ENCODE measurements at regions not wholly inside any gene's neighbourhood (a gene's known extent, or its start where the extent isn't known, plus 50 kb on each side); places are given as distances from the start of the nearest gene placed in this dataset.
A peak's percentile ranks its signal among the peaks of the same experiment; 100 is the strongest.

DNA sequence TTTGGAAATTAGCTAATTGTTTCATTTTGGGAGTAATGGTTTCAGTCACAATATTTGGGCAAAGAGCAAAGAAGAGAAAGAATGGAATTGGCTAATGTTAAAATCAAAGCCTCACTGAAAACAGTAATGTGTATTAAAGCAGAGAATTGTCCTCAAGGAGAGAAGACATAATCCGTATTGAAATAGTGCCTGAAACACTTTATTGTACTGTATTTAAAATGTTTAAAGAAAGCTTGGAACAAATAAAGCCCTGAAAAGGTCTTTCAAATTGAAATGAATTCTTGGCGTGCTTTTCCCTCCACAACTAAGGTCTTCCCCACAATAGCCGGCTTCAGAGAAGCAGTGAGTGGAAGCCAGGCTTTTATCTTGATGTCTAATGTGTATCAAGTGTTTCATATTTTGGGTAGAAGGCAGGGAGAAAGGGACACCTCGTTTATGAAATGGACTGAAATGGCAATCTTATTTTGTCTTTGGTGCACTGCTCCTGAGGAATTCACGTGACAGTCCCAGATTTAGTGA is 212.9 kb upstream of the CRY1 start:
- Histone ChIP-seq H3K4me1 (ENCODE audit: insufficient read depth, low read length) (no peaks in the 10 kb centered on the region), H3K9me3 (ENCODE audit: low read length) (no peaks in the 10 kb centered on the region), H3K9ac (ENCODE audit: low read length) (no peak overlapping the region), H3K27me3 (ENCODE audit: control insufficient read depth in 1 of 2, insufficient read depth in 2 of 2, low read length in 2 of 2) (peaks cover 0 to 4% of the 10 kb centered on the region in 2 donors), H3K27ac (ENCODE audit: low read depth, low read length) (no peak overlapping the region), H3K4me3 (ENCODE audit: low read depth in 1 of 2, low read length in 2 of 2) (no peak overlapping the region), H3K36me3 (ENCODE audit: insufficient read depth, low read length) (no peaks in the 10 kb centered on the region)

DNA sequence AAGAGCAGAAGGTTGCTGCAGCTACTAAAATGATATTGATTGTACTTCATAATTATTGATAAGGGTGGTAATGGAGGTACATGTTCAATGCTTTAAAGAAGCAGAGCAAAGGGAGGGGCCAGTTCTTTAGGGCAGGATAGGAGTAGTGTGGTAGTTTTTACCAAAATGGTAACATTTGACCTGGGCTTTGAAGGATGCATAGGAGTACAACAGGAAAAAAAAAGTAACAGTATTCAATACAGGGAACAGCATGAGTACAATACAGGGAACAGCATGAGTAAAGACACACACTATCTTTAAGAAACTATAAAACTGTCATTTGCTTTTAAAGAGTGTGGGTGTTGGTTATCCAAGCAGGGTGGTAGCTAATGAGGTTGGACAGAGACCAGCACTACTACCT is 215.0 kb upstream of the CRY1 start:
- Histone ChIP-seq H3K9ac (ENCODE audit: low read length) (no peak overlapping the region), H3K27ac (ENCODE audit: low read depth, low read length) (no peak overlapping the region), H3K27me3 (ENCODE audit: control insufficient read depth in 1 of 2, insufficient read depth in 2 of 2, low read length in 2 of 2) (peaks cover 0 to 4% of the 10 kb centered on the region in 2 donors), H3K36me3 (ENCODE audit: insufficient read depth, low read length) (no peaks in the 10 kb centered on the region), H3K4me1 (ENCODE audit: insufficient read depth, low read length) (no peaks in the 10 kb centered on the region), H3K4me3 (ENCODE audit: low read depth in 1 of 2, low read length in 2 of 2) (no peak overlapping the region), H3K9me3 (ENCODE audit: low read length) (no peaks in the 10 kb centered on the region)

DNA sequence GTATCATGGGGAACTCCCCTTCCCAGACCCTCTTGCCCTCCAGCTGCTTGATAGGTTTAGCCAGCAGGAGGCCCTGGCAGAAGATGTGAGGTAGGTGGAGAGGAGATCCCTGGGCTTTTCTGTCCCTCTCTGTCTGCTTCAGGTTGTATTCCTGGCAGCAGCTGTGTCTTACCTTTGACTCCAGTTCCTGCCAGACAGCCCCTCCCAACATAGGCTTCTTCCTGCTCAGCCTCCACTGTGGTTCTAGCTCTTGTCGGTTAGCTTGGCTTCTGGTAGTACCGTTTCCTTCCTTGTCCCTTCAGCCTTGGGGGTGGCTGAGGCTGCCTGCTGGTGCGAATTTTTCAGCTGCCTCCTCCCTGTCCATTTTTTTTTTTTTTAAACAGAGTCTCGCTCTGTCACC is 215.7 kb upstream of the CRY1 start:
- Histone ChIP-seq H3K27me3 (ENCODE audit: control insufficient read depth in 1 of 2, insufficient read depth in 2 of 2, low read length in 2 of 2) (peaks cover 0 to 4% of the 10 kb centered on the region in 2 donors), H3K9ac (ENCODE audit: low read length) (no peak overlapping the region), H3K4me1 (ENCODE audit: insufficient read depth, low read length) (no peaks in the 10 kb centered on the region), H3K27ac (ENCODE audit: low read depth, low read length) (no peak overlapping the region), H3K9me3 (ENCODE audit: low read length) (no peaks in the 10 kb centered on the region), H3K36me3 (ENCODE audit: insufficient read depth, low read length) (no peaks in the 10 kb centered on the region), H3K4me3 (ENCODE audit: low read depth in 1 of 2, low read length in 2 of 2) (no peak overlapping the region)

DNA sequence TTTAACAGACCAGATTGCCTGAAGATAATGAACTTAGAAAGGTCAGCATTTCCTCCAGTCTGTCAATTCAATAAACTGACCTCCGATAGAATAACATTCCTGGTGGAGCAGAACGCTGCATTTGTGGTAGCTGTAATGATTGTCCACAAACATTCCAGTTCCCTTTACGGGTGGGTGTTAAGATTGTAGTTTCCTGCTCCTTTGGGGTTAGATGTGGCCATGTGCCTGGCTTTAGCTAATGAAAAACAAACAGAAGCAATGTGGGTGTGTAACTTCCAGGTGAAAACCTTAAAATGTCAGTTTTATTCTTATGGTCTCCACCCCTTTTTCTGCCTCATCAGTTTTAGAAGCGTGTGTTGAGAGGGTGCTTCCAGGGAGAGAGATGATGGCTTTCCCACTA is 217.3 kb upstream of the CRY1 start:
- no peak overlapping the region for H3K9ac ChIP-seq (ENCODE audit: low read length)
- no peak overlapping the region for H3K4me3 ChIP-seq (ENCODE audit: low read depth in 1 of 2, low read length in 2 of 2)
- no peaks in the 10 kb centered on the region for H3K9me3 ChIP-seq (ENCODE audit: low read length)
- no peaks in the 10 kb centered on the region for H3K36me3 ChIP-seq (ENCODE audit: insufficient read depth, low read length)
- H3K27me3 ChIP-seq (ENCODE audit: control insufficient read depth in 1 of 2, insufficient read depth in 2 of 2, low read length in 2 of 2) = peaks cover 0 to 7% of the 10 kb centered on the region in 2 donors
- H3K27ac ChIP-seq (ENCODE audit: low read depth, low read length) = no peak overlapping the region
- no peaks in the 10 kb centered on the region for H3K4me1 ChIP-seq (ENCODE audit: insufficient read depth, low read length)

DNA sequence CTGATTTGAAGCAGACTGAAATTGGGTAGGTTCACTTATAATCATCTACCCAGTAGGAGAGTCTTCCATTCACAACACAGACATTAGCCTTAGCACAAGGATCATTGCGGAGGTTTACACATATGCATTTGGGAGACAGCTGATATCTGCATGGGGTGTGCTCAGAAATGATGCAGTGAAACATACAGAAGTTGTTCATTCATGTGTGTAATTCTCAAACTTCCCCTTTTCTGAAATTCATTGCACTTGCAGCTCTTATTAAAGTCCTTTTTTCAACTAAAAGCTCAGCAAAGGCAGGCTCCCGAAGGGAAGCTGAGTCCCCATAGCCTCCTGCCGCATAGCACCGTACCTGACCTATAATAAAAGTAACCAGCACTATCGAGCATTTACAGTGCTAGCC is 218.3 kb upstream of the CRY1 start:
- H3K9me3 ChIP-seq (ENCODE audit: low read length) = no peaks in the 10 kb centered on the region
- no peaks in the 10 kb centered on the region for H3K36me3 ChIP-seq (ENCODE audit: insufficient read depth, low read length)
- peaks cover 0 to 7% of the 10 kb centered on the region in 2 donors for H3K27me3 ChIP-seq (ENCODE audit: control insufficient read depth in 1 of 2, insufficient read depth in 2 of 2, low read length in 2 of 2)
- H3K4me1 ChIP-seq (ENCODE audit: insufficient read depth, low read length) = no peaks in the 10 kb centered on the region
- no peak overlapping the region for H3K9ac ChIP-seq (ENCODE audit: low read length)
- no peak overlapping the region for H3K4me3 ChIP-seq (ENCODE audit: low read depth in 1 of 2, low read length in 2 of 2)
- no peak overlapping the region for H3K27ac ChIP-seq (ENCODE audit: low read depth, low read length)

DNA sequence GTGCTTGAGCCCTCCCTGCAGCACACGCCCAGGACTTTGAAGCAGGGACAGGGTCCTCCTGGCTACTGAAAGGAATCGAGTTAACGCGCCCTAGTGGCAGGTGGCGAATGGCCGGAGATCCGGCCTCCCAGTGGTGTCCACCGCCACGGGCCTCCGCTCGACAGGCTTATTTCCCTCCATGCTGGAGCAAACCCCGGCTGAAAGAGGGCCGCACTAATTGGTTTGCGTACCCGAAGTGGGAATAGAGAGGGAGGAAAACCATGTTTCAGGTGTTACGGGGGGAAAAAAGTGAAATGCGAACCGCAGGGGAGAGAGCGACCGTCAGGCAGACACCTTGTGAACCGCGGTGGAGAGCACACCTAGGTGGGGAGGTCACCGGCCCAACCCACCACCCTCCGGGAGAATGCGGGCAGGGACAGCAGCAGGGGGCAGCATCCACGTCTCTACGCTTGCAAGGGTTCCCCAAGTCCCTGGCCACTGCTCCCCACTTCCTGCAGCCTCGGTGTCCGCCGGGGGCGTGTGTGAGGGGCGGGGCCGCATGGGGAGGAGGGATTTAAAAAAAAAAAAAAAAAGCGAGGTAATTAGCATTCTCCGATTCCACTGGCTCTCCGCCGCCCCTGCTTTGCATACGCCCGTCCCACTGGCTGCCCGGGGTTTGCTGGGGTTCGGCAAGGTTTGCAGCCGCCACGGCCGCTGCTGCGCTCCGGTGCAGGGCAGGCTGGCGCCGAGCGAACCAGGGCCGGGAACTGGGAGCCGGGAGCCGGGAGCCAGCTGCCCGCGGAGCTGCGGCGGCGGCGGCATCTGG is 224.6 kb upstream of the CRY1 start:
- Histone ChIP-seq H3K36me3 (ENCODE audit: insufficient read depth, low read length) (no peaks in the 10 kb centered on the region), H3K4me3 (ENCODE audit: low read depth in 1 of 2, low read length in 2 of 2) (peak overlapping the region; percentile 41 to 42), H3K9me3 (ENCODE audit: low read length) (no peaks in the 10 kb centered on the region), H3K9ac (ENCODE audit: low read length) (no peak overlapping the region), H3K4me1 (ENCODE audit: insufficient read depth, low read length) (peaks cover 12% of the 10 kb centered on the region), H3K27me3 (ENCODE audit: control insufficient read depth in 1 of 2, insufficient read depth in 2 of 2, low read length in 2 of 2) (peaks cover 0 to 45% of the 10 kb centered on the region in 2 donors), H3K27ac (ENCODE audit: low read depth, low read length) (no peak overlapping the region)

DNA sequence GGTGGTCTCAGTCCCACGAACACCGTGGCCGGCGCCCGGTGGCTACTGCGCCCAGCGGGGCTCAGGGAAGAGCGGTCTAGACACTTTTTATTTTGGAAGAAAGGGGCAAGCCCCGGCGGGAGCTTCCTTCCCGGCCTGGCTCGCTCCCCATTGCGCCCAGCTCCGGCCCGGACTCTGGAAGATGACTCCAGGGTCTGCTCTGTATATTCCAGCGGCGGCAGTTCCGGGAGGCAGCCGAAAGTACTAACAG is 225.1 kb upstream of the CRY1 start:
- H3K27me3 ChIP-seq (ENCODE audit: control insufficient read depth in 1 of 2, insufficient read depth in 2 of 2, low read length in 2 of 2) = peaks cover 4 to 45% of the 10 kb centered on the region in 2 donors
- no peak overlapping the region for H3K9ac ChIP-seq (ENCODE audit: low read length)
- peaks cover 12% of the 10 kb centered on the region for H3K4me1 ChIP-seq (ENCODE audit: insufficient read depth, low read length)
- H3K27ac ChIP-seq (ENCODE audit: low read depth, low read length) = peak overlapping the region; percentile 52
- peak overlapping the region; percentile 41 to 42 for H3K4me3 ChIP-seq (ENCODE audit: low read depth in 1 of 2, low read length in 2 of 2)
- no peaks in the 10 kb centered on the region for H3K9me3 ChIP-seq (ENCODE audit: low read length)
- H3K36me3 ChIP-seq (ENCODE audit: insufficient read depth, low read length) = no peaks in the 10 kb centered on the region

DNA sequence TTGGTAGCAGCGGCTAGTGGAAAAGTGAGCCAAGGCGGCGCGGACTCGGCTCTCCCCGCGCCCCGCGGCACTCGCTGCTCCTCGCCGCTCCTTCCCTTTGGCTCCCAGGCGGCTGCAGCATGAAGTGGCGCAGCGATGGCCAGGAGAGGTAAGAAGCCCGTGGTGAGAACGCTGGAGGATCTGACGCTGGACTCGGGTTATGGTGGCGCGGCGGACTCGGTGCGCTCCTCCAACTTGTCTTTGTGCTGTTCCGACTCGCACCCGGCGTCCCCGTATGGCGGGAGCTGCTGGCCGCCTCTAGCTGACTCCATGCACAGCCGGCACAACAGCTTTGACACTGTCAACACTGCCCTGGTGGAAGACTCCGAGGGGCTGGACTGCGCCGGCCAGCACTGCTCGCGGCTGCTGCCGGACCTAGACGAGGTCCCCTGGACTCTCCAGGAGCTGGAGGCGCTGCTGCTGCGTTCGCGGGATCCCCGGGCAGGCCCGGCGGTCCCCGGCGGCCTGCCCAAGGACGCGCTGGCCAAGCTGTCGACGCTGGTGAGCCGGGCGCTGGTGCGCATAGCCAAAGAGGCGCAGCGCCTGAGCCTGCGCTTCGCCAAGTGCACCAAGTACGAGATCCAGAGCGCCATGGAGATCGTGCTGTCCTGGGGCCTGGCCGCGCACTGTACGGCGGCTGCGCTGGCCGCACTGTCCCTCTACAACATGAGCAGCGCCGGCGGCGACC is 225.6 kb upstream of the CRY1 start:
- H3K36me3 ChIP-seq (ENCODE audit: insufficient read depth, low read length) = no peaks in the 10 kb centered on the region
- H3K9me3 ChIP-seq (ENCODE audit: low read length) = no peaks in the 10 kb centered on the region
- H3K27me3 ChIP-seq (ENCODE audit: control insufficient read depth in 1 of 2, insufficient read depth in 2 of 2, low read length in 2 of 2) = peaks cover 8 to 45% of the 10 kb centered on the region in 2 donors
- H3K27ac ChIP-seq (ENCODE audit: low read depth, low read length) = no peak overlapping the region
- peaks cover 12% of the 10 kb centered on the region for H3K4me1 ChIP-seq (ENCODE audit: insufficient read depth, low read length)
- H3K4me3 ChIP-seq (ENCODE audit: low read depth in 1 of 2, low read length in 2 of 2) = peak overlapping the region; percentile 41 to 42
- no peak overlapping the region for H3K9ac ChIP-seq (ENCODE audit: low read length)

DNA sequence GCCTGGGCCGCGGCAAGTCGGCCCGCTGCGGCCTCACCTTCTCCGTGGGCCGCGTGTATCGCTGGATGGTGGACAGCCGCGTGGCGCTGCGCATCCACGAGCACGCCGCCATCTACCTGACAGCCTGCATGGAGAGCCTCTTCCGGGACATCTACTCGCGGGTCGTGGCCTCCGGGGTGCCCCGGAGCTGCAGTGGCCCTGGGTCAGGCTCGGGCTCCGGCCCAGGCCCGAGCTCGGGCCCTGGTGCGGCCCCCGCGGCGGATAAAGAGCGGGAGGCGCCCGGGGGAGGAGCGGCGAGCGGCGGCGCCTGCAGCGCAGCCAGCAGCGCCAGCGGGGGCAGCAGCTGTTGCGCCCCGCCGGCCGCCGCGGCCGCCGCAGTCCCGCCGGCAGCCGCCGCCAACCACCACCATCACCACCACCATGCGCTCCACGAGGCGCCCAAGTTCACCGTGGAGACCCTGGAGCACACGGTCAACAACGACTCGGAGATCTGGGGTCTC is 226.2 kb upstream of the CRY1 start:
- H3K9ac ChIP-seq (ENCODE audit: low read length) = no peak overlapping the region
- peak overlapping the region; percentile 41 to 42 for H3K4me3 ChIP-seq (ENCODE audit: low read depth in 1 of 2, low read length in 2 of 2)
- H3K36me3 ChIP-seq (ENCODE audit: insufficient read depth, low read length) = no peaks in the 10 kb centered on the region
- H3K27ac ChIP-seq (ENCODE audit: low read depth, low read length) = no peak overlapping the region
- H3K4me1 ChIP-seq (ENCODE audit: insufficient read depth, low read length) = peaks cover 12% of the 10 kb centered on the region
- H3K9me3 ChIP-seq (ENCODE audit: low read length) = no peaks in the 10 kb centered on the region
- peaks cover 10 to 45% of the 10 kb centered on the region in 2 donors for H3K27me3 ChIP-seq (ENCODE audit: control insufficient read depth in 1 of 2, insufficient read depth in 2 of 2, low read length in 2 of 2)

DNA sequence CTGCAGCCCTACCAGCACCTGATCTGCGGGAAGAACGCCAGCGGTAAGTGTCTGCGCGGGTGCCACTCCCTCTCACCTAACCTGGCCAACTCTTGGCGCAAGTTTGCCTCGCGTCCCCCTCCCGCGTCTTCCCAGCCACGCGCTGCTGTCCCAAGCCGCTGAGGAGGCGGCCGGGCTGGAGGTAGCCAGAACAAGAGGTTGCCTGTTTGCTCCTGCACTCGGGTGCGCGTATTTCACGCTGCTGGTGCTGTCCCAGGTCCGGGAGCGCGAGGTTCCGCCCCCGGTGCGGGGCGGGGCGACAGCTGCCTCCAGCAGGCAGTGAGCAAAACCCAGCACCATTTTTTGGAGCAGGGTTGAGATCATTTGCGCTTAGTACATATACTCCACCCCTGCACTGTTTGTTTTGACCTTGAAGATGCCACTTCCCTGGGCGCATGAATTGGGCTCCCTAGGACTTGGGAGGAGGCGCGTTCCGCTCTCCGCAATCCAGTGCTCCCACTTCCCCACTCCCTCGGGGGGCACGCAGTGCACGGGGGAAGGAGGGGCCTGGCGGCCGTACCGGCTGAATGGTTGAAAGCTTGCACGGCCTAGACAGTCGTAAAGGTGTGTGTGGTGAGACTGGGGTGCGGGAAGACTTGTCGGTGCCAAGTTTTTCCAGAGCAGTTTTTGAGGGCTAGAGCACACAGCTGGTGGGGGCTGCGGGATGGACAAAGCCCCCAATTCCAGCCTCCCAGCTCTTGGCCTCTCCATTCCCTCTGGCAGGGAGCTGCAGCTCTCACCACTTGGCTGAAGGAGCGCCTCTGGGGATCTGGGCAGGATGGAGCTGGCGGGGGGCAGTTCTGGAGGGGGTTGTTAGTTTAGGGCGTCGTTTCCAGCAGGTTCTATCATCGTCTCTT is 226.9 kb upstream of the CRY1 start:
- peaks cover 12% of the 10 kb centered on the region for H3K4me1 ChIP-seq (ENCODE audit: insufficient read depth, low read length)
- no peaks in the 10 kb centered on the region for H3K36me3 ChIP-seq (ENCODE audit: insufficient read depth, low read length)
- peak overlapping the region; percentile 24 to 42 for H3K4me3 ChIP-seq (ENCODE audit: low read depth in 1 of 2, low read length in 2 of 2)
- H3K27me3 ChIP-seq (ENCODE audit: control insufficient read depth in 1 of 2, insufficient read depth in 2 of 2, low read length in 2 of 2) = peaks cover 10 to 42% of the 10 kb centered on the region in 2 donors
- H3K27ac ChIP-seq (ENCODE audit: low read depth, low read length) = no peak overlapping the region
- no peaks in the 10 kb centered on the region for H3K9me3 ChIP-seq (ENCODE audit: low read length)
- H3K9ac ChIP-seq (ENCODE audit: low read length) = no peak overlapping the region
